ENCODE measurements at regions not wholly inside any gene's neighbourhood (a gene's known extent, or its start where the extent isn't known, plus 50 kb on each side); places are given as distances from the start of the nearest gene placed in this dataset.
A peak's percentile ranks its signal among the peaks of the same experiment; 100 is the strongest.

- no peak for DNase-seq
Observed at GRCh38 chrX:151796576-151796975, 62.0 kb downstream of the CNGA2 start.

DNA sequence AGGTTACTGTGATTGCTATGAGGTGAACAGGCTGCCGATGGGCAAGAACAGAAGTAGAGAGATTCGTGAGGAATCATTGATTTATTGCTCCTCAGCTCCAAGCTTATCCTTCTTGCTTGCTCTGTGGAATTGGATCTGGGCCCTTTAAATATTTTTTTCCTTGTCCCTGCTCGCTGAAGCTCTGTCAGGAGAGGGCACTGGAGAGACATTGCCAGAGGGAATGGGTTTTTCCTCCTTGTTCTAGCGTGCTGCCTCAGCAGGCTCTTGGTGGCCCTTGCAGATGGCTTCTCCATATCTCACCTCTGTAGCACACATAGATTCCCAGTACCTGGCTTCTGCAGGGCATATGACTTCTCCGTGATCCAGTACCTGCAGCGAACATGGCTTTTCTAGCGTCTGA is 67.4 kb downstream of the CNGA2 start:
- DNase-seq: no peak

GRCh38 chrX:151806967-151807540 is 72.5 kb downstream of the CNGA2 start:
- no peak for DNase-seq

DNA sequence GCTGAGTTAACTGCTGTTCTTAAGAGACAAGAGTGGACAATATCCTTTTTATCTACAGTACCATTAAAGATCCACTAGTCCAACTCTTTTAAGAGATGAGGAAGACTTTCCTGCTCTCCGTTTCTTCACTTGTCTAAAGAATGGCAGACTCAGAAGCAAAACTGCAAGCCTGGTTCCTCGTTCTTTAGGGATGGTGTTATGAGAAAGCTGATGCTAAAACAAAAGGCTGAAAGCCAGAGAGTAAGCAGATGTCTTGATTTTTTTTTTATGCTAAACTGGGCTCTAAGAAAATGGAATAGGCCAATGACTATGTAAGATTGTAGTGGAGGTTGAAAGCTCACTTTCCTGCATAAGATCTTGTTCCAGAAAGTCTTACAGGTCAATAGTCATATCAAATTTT is 78.1 kb downstream of the CNGA2 start:
- no peak for DNase-seq

DNA sequence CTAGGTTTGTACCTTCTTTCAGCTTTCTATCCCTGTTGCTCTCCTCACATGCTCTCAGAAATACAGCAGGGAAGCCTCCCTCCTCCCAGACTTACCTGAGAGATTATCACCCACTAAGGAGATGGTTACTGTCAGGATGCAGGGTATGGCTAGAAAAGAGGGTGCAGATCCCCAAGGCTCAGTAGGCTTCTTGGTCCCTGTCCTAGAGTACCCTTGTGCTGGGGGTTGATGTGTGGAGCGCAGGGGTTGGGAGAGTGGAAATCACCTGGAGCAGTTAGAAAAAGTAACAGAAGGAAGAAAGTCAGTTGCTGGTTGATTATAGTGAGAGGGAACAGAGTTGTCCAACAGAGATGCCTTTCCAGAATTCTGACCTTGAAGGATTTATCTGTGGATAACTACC is 80.2 kb downstream of the CNGA2 start:
- DNase-seq: no peak

DNA sequence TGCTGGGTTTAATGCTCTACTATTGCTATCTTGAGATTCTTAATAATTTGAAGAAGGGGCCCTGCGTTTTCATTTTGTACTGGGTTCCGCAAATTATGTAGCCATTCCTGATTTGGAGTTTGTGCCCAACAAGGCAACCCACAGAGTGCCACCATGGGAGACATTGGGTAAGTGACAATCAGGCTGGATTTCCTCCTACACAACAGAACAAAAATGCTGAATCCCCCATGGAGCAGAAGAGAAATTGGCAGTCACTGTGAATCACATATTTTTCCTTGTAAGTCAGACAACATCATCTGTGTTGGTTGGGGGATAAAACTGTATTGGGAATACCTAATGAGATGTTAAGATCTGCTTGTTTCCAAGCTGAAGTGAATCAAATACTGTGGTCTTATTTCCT is 80.9 kb downstream of the CNGA2 start:
- DNase-seq: no peak

DNA sequence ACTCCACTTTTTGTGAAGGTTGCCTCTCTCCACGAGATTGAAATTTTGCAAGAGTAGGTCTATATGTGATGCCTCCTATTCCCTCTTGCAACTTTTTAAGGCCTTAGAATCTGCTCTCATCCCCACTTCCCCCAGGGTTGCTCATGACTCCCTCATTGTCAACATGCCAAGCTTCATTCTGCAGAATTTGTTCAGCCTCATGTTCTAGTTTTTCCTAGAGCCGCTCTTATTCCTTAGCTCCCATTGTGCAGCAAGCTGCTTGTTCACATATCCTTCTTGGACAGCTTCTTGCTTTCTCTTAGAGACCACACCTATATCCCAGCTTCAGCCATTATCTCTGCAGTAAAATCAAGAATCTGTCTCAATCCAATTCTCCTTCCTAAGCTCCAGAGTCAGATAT is 82.4 kb downstream of the CNGA2 start:
- no peak for DNase-seq

DNA sequence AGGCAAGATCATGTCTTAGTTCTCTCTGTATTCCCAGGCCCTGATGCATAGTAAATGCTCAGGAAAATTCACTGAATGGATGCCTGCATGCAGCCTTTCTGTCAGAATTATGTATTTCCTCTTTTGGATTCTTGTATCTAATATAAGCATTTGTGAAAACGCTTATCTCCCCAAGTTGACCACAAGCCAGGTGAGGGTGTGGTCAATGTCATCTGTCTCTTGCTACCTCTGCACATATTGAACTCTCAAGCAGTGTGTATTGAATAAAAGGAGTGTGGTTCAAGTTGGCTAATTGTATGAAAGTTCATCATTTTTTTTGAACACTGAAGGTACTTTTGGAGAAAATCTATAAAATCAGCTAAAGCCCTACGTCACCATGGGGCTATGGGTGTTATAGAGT is 84.3 kb downstream of the CNGA2 start:
- no peak for DNase-seq

DNA sequence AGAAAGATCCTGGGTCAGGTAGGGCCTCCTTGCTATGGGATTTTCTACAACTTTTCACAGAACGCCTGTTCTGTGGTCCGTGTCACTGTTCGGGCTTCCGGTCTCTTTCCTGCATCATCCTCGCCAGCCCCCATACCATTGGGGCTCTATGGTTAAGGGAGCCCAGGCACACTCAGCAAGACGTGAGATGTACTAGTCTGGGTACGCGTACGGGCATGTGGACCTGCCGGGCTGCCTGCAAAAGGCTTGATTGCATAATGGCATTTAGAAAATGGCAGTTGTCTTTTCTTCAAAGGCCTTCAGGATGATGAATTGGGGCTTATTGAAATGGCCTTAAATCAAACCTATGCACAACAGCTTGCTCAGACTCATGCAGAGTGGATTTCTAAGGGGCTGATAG is 86.7 kb downstream of the CNGA2 start:
- DNase-seq: no peak

GRCh38 chrX:151825007-151825406 is 87.7 kb upstream of the MAGEA4 start:
- DNase-seq: no peak

GRCh38 chrX:151825925-151826485 is 86.7 kb upstream of the MAGEA4 start:
- peak; percentile 7 for DNase-seq

- no peak for DNase-seq
Observed at GRCh38 chrX:151828439-151829080, 84.1 kb upstream of the MAGEA4 start.

GRCh38 chrX:151830911-151831310 is 81.8 kb upstream of the MAGEA4 start:
- DNase-seq: no peak

- no peak for DNase-seq
Observed at GRCh38 chrX:151852294-151852693, 60.4 kb upstream of the MAGEA4 start.

GRCh38 chrX:151854726-151855495 is 57.8 kb upstream of the MAGEA4 start:
- no peak for DNase-seq

GRCh38 chrX:151859481-151859880 is 53.2 kb upstream of the MAGEA4 start:
- DNase-seq: no peak

DNA sequence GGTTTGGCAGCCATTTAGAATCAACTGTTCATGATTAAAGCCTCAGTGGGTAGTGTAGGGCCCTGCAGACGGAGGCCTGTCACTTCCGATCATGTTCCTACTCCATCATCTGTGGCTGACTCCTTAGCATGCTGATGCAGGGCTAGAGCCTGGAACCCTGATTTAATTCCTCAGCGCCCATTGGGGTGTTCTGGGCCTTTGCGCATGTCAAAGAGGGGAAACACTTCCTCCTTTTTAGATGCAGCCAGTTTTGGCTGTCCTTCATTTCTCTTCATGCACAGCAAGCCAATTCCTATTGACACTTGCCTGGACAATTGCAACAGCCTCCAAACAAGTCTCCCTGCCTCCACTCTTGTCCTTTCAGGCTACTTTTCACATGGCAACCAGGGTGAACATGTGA is 51.9 kb upstream of the MAGEA4 start:
- DNase-seq: no peak
